ENCODE measurements at regions not wholly inside any gene's neighbourhood (a gene's known extent, or its start where the extent isn't known, plus 50 kb on each side); places are given as distances from the start of the nearest gene placed in this dataset.
"Not testable (repeated sequence)": the region's sequence is repeated elsewhere in the genome, so short reads cannot be mapped to it uniquely, and the experiment has no call there.

GRCh38 chr18:64742898-64743297 is 594.0 kb upstream of the LINC00305 start:
- Histone ChIP-seq H3K9me3 (replicated peaks in 1 of 3) (no peaks in the 10 kb centered on the region), H3K27me3 (no peaks in the 10 kb centered on the region), H3K4me1 (replicated peaks in 1 of 2) (no peaks in the 10 kb centered on the region), H3K36me3 (replicated peaks in 1 of 2) (no peaks in the 10 kb centered on the region), H3K4me3 (no peak overlapping the region), H3K27ac (no peak overlapping the region)
- intact Hi-C loops (cut with DNase I) = no loop called here
- TF ChIP-seq POLR2A (IDR thresholded peaks at IDR 0.05) = no peak
- TF ChIP-seq, protein P1, sequence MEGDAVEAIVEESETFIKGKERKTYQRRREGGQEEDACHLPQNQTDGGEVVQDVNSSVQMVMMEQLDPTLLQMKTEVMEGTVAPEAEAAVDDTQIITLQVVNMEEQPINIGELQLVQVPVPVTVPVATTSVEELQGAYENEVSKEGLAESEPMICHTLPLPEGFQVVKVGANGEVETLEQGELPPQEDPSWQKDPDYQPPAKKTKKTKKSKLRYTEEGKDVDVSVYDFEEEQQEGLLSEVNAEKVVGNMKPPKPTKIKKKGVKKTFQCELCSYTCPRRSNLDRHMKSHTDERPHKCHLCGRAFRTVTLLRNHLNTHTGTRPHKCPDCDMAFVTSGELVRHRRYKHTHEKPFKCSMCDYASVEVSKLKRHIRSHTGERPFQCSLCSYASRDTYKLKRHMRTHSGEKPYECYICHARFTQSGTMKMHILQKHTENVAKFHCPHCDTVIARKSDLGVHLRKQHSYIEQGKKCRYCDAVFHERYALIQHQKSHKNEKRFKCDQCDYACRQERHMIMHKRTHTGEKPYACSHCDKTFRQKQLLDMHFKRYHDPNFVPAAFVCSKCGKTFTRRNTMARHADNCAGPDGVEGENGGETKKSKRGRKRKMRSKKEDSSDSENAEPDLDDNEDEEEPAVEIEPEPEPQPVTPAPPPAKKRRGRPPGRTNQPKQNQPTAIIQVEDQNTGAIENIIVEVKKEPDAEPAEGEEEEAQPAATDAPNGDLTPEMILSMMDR (IDR thresholded peaks at IDR 0.05) = no peak
- DNase-seq = no peak

DNA sequence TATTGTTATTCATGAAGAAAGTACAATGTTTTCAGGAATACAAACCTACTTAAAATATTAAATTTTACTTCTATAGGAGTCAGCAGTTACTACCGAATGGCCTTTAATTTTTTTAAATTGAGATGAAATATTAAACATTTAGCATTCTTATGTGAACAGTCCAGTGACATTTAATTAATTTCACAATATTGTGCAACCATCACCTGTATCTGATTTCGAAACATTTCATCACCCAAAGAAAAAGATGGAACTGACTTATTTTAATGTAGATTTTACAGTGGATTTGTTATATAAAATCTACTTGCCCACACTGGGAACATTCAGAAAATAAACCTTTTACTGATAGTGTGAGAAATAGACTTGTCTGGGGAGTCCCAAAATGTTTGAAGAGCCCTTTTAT is 585.2 kb upstream of the LINC00305 start:
- Histone ChIP-seq H3K4me3 (no peak overlapping the region), H3K27me3 (no peaks in the 10 kb centered on the region), H3K9me3 (replicated peaks in 1 of 3) (no peaks in the 10 kb centered on the region), H3K4me1 (replicated peaks in 1 of 2) (no peaks in the 10 kb centered on the region), H3K27ac (no peak overlapping the region), H3K36me3 (replicated peaks in 1 of 2) (no peaks in the 10 kb centered on the region)
- intact Hi-C loops (cut with DNase I) = no loop called here
- TF ChIP-seq, protein P1 (IDR thresholded peaks at IDR 0.05) = no peak
- TF ChIP-seq POLR2A (IDR thresholded peaks at IDR 0.05) = no peak
- DNase-seq = no peak
- WGBS, 4 donors = 83 to 90% (median 84%) methylated on average over 2 of the region's 2 CpGs

DNA sequence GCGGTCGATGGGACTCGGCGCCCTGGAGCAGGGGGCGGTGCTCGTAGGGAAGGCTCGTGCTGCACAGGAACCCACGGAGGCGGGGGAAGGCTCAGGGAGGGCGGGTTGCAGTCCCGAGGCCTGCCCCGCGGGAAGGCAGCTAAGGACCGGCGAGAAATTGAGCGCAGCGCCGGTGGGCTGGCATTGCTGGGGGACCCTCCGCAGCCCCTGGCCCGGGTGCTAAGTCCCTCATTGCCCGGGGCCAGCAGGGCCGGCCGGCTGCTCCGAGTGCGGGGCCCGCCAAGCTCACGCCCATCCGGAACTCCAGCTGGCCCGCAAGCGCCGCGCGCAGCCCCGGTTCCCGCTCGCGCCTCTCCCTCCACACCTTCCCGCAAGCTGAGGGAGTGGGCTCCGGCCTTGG is 576.8 kb upstream of the LINC00305 start:
- H3K27ac ChIP-seq; H3K4me3 ChIP-seq; intact Hi-C loops (cut with DNase I); H3K4me1 ChIP-seq (replicated peaks in 1 of 2); DNase-seq; H3K27me3 ChIP-seq; H3K9me3 ChIP-seq (replicated peaks in 1 of 3); H3K36me3 ChIP-seq (replicated peaks in 1 of 2): not testable (repeated sequence)
- WGBS, 4 donors = 88 to 94% (median 94%) methylated on average over 10 to 31 of the region's 39 CpGs

- intact Hi-C loops (cut with DNase I) = no loop called here
- Histone ChIP-seq H3K27ac (no peak overlapping the region), H3K27me3 (no peaks in the 10 kb centered on the region), H3K4me1 (replicated peaks in 1 of 2) (no peaks in the 10 kb centered on the region), H3K9me3 (replicated peaks in 1 of 3) (no peaks in the 10 kb centered on the region), H3K4me3 (no peak overlapping the region), H3K36me3 (replicated peaks in 1 of 2) (no peaks in the 10 kb centered on the region)
- no peak for TF ChIP-seq POLR2A (IDR thresholded peaks at IDR 0.05)
- TF ChIP-seq, protein P1 (IDR thresholded peaks at IDR 0.05) = no peak
- 79 to 87% (median 83%) methylated on average over 10 to 19 of the region's 19 CpGs for WGBS, 4 donors
- no peak for DNase-seq
These were observed 572.0 kb upstream of the LINC00305 start for GRCh38 chr18:64720781-64721464.

GRCh38 chr18:64718808-64719207 is 569.9 kb upstream of the LINC00305 start:
- Histone ChIP-seq H3K9me3 (replicated peaks in 1 of 3) (no peaks in the 10 kb centered on the region), H3K4me1 (replicated peaks in 1 of 2) (no peaks in the 10 kb centered on the region), H3K27me3 (no peaks in the 10 kb centered on the region), H3K36me3 (replicated peaks in 1 of 2) (no peaks in the 10 kb centered on the region), H3K4me3 (no peak overlapping the region), H3K27ac (no peak overlapping the region)
- no peak for DNase-seq
- TF ChIP-seq POLR2A (IDR thresholded peaks at IDR 0.05) = no peak
- TF ChIP-seq, protein P1 (IDR thresholded peaks at IDR 0.05) = no peak
- intact Hi-C loops (cut with DNase I) = no loop called here
- WGBS, 4 donors = 44 to 85% (median 65%) methylated on average over 3 to 6 of the region's 6 CpGs

Measured in adrenal gland (tissue), 9 donors.